ENCODE measurements at regions not wholly inside any gene's neighbourhood (a gene's known extent, or its start where the extent isn't known, plus 50 kb on each side); places are given as distances from the start of the nearest gene placed in this dataset.

DNA sequence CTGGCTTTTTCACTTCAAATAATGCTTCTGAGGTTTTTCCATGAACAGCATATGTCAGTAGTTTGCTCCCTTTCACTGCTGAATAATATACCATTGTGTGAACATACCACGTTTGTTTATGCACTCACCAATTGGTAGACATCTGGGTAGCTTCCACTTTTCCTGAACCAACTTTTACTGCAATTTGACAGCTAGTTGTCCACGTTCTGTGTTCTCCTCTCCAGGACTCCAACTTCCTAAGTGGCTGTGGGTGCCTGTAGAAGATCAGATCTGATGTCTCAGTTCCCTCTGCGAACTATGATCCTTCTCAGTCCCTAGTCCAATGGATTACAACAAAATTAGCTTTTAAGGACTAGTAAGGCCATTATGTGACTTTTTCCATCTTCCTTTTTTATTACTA, 64.7 kb upstream of the PTCHD1 start:
- 58 to 80% methylated on average over 3 of the region's 3 CpGs for WGBS, 2 donors
- Histone ChIP-seq H3K9me3 (ENCODE audit: control insufficient read depth in 2 of 2, insufficient read depth in 1 of 2, low read depth in 1 of 2, low read length in 1 of 2) (no peaks in the 10 kb centered on the region), H3K4me3 (ENCODE audit: low read depth in 1 of 2, low read length in 2 of 2) (no peak overlapping the region), H3K36me3 (ENCODE audit: control insufficient read depth in 2 of 2, insufficient read depth in 2 of 2, low read length in 1 of 2) (no peaks in the 10 kb centered on the region), H3K27ac (ENCODE audit: low read depth in 2 of 2, low read length in 1 of 2) (no peak overlapping the region), H3K4me1 (ENCODE audit: control insufficient read depth in 2 of 2, insufficient read depth in 2 of 2, low read length in 1 of 2) (no peaks in the 10 kb centered on the region), H3K27me3 (ENCODE audit: control insufficient read depth in 1 of 2, insufficient read depth in 2 of 2, low read length in 2 of 2) (no peaks in the 10 kb centered on the region)

DNA sequence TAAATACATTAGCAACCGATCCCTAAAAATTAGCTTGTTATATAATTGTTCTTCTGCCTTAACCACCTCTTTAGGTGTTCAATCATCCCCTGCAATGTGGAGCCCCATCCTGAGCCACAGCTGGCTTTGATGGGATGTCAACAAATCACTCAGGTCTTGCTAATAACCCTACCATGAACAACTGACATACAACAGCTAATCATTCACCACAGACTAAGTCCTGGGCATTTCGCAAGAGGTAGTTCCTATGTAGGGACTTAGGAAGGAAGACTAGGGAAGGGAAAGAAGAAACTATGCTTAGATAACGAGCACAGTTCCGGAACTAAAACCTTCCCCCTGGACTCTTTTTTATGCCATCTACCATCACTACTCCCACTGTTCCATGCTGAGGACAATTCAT, 63.6 kb upstream of the PTCHD1 start:
- Histone ChIP-seq H3K9me3 (ENCODE audit: control insufficient read depth in 2 of 2, insufficient read depth in 1 of 2, low read depth in 1 of 2, low read length in 1 of 2) (no peaks in the 10 kb centered on the region), H3K4me1 (ENCODE audit: control insufficient read depth in 2 of 2, insufficient read depth in 2 of 2, low read length in 1 of 2) (no peaks in the 10 kb centered on the region), H3K27me3 (ENCODE audit: control insufficient read depth in 1 of 2, insufficient read depth in 2 of 2, low read length in 2 of 2) (no peaks in the 10 kb centered on the region), H3K36me3 (ENCODE audit: control insufficient read depth in 2 of 2, insufficient read depth in 2 of 2, low read length in 1 of 2) (no peaks in the 10 kb centered on the region), H3K4me3 (ENCODE audit: low read depth in 1 of 2, low read length in 2 of 2) (no peak overlapping the region), H3K27ac (ENCODE audit: low read depth in 2 of 2, low read length in 1 of 2) (no peak overlapping the region)
- WGBS, 2 donors, result 94 to 96% methylated on average over 4 of the region's 4 CpGs

DNA sequence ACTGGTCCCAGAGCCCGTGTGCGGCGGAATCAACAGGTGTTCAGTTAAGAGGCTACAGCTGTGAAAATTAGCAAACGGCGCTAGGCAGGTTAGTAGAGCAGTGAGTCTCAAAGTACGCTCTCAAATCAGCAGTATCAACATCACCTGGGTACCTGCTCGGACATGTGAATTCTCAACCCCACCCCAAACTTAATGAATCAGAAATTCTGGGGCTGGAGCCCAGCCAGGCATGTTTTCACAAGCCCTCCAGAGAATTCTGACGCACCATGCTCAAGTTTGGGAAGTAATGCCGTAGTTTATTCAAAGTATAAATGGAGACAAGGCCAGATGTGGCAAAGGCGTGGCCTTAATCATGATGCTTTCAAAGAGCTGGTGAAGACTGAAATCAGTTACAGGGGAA, 58.2 kb upstream of the PTCHD1 start:
- WGBS, 2 donors, result 54 to 71% methylated on average over 10 of the region's 10 CpGs
- Histone ChIP-seq H3K27me3 (ENCODE audit: control insufficient read depth in 1 of 2, insufficient read depth in 2 of 2, low read length in 2 of 2) (no peaks in the 10 kb centered on the region), H3K36me3 (ENCODE audit: control insufficient read depth in 2 of 2, insufficient read depth in 2 of 2, low read length in 1 of 2) (no peaks in the 10 kb centered on the region), H3K27ac (ENCODE audit: low read depth in 2 of 2, low read length in 1 of 2) (peak overlapping the region; percentile 36 to 49), H3K4me3 (ENCODE audit: low read depth in 1 of 2, low read length in 2 of 2) (no peak overlapping the region), H3K9me3 (ENCODE audit: control insufficient read depth in 2 of 2, insufficient read depth in 1 of 2, low read depth in 1 of 2, low read length in 1 of 2) (no peaks in the 10 kb centered on the region), H3K4me1 (ENCODE audit: control insufficient read depth in 2 of 2, insufficient read depth in 2 of 2, low read length in 1 of 2) (no peaks in the 10 kb centered on the region)
